Esophagus muscularis mucosa (tissue), 4 donors: ENCODE measurements at regions not wholly inside any gene's neighbourhood (a gene's known extent, or its start where the extent isn't known, plus 50 kb on each side); places are given as distances from the start of the nearest gene placed in this dataset.

Experiments
- DNase-seq: peaks from one replicate; pipeline ENCODE4 v3.0.0-alpha.2; 2017; ENCODE audit errors: extremely low spot score
- H3K27ac ChIP-seq, 4 donors: fragments of 200-600 bp; sonication (generic); replicated peaks in 1 of 4; 1 replicate in 3 of 4; 2 replicates in 1 of 4; pipeline ENCODE4 v1.5.1; 2016 to 2019; ENCODE audit warnings: mild to moderate bottlenecking in 1 of 4
- H3K27me3 ChIP-seq, 4 donors: fragments of 200-600 bp; sonication (generic); one replicate each; pipeline versions ENCODE4 v1.5.1 to v1.6.0; 2016 to 2019
- H3K36me3 ChIP-seq, 4 donors: fragments of 200-600 bp; sonication (generic); one replicate each; pipeline ENCODE4 v1.5.1; 2016 to 2019
- H3K4me1 ChIP-seq, 4 donors: fragments of 200-600 bp; sonication (generic); one replicate each; pipeline ENCODE4 v1.5.1; 2016 to 2019
- H3K4me3 ChIP-seq, 4 donors: fragments of 200-600 bp; sonication (generic); 1 replicate in 2 of 4; 2 replicates in 2 of 4; pipeline ENCODE4 v1.5.1; 2016 to 2019; ENCODE audit warnings: mild to moderate bottlenecking in 4 of 4, moderate library complexity in 1 of 4
- H3K9me3 ChIP-seq, 4 donors: fragments of 200-600 bp; sonication (generic); 1 replicate in 3 of 4; 2 replicates in 1 of 4; pipeline ENCODE4 v1.5.1; 2016 to 2019
- CTCF ChIP-seq, 3 experiments: fragments of 200-600 bp in 2 of 3; fragments of 450-650 bp in 1 of 3; sonication (generic) in 2 of 3; IDR thresholded peaks; one replicate each; pipeline ENCODE4 v1.5.1; 2017 to 2019; ENCODE audit warnings: antibody characterized with exemption in 3 of 3, mild to moderate bottlenecking in 2 of 3, moderate library complexity in 1 of 3
- EP300 ChIP-seq: sonication (generic); formaldehyde crosslinking; IDR thresholded peaks from one replicate; pipeline ENCODE4 v1.6.1; 2017; ENCODE audit warnings: antibody characterized with exemption
- POLR2A ChIP-seq: fragments of 450-650 bp; IDR thresholded peaks from one replicate; pipeline ENCODE4 v1.6.1; 2017; ENCODE audit warnings: antibody characterized with exemption, moderate library complexity, mild to moderate bottlenecking, low read depth
- POLR2AphosphoS5 ChIP-seq, 2 donors: sonication (generic); formaldehyde crosslinking; IDR thresholded peaks; one replicate each; pipeline ENCODE4 v1.6.1; 2017; ENCODE audit warnings: antibody characterized with exemption in 2 of 2
- WGBS: methylation state at CpG from one replicate; pipeline ENCODE4 v1.1.5; 2018; 5-methylcytosine and 5-hydroxymethylcytosine counted together
- intact Hi-C: fragments of 100-400 bp; cut with DNase I; formaldehyde crosslinking; loops from one replicate; pipeline ENCODE4 v1.15.1; 2023

GRCh38 chr11:95375451-95375850 is 144.4 kb upstream of the SESN3 start:
- Histone ChIP-seq H3K27ac (no peak overlapping the region), H3K4me1 (peaks cover 0 to 2% (median 0%) of the 10 kb centered on the region in 4 donors), H3K4me3 (no peak overlapping the region), H3K36me3 (no peaks in the 10 kb centered on the region), H3K27me3 (no peaks in the 10 kb centered on the region), H3K9me3 (no peaks in the 10 kb centered on the region)
- no peak for DNase-seq
- 96% methylated on average over 1 of the region's 1 CpG for WGBS
- TF ChIP-seq POLR2A (no peak), CTCF (IDR thresholded peaks at IDR 0.05) (no peak), POLR2AphosphoS5 (IDR thresholded peaks at IDR 0.05) (no peak), EP300 (no peak)
- intact Hi-C loops, result no loop called here

GRCh38 chr11:95374105-95374504 is 143.1 kb upstream of the SESN3 start:
- Histone ChIP-seq H3K27ac (no peak overlapping the region), H3K36me3 (no peaks in the 10 kb centered on the region), H3K27me3 (no peaks in the 10 kb centered on the region), H3K4me1 (peaks cover 0 to 2% (median 0%) of the 10 kb centered on the region in 4 donors), H3K9me3 (no peaks in the 10 kb centered on the region), H3K4me3 (no peak overlapping the region)
- no peak for DNase-seq
- intact Hi-C loops, result no loop called here
- TF ChIP-seq EP300 (no peak), POLR2AphosphoS5 (IDR thresholded peaks at IDR 0.05) (no peak), CTCF (IDR thresholded peaks at IDR 0.05) (no peak), POLR2A (no peak)
- WGBS, result 82% methylated on average over 4 of the region's 4 CpGs

DNA sequence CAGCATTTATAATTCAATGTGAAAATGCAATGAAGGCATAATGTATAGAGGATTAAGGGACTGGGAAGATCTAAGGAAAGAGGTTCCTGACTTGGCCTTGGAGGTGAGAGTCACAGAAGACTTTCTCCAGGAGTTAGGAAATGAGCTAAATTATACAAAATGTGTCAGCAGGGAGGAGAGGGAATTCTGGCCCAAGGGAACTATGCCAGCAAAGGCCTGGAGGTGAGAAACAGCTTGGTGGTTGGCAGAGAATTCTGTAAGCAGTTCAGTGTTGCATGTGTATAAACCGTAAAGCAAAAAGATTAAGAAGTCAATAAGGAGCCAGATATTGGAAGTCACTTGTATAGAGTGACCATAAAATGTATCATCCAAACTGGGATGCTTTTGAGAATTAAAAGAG is 142.2 kb upstream of the SESN3 start:
- no peaks in the 10 kb centered on the region for H3K9me3 ChIP-seq
- no peaks in the 10 kb centered on the region for H3K36me3 ChIP-seq
- H3K4me3 ChIP-seq, result no peak overlapping the region
- no peak for TF ChIP-seq POLR2AphosphoS5 (IDR thresholded peaks at IDR 0.05)
- TF ChIP-seq CTCF (IDR thresholded peaks at IDR 0.05), result no peak
- TF ChIP-seq EP300, result no peak
- TF ChIP-seq POLR2A, result no peak
- DNase-seq, result no peak
- H3K4me1 ChIP-seq, result peaks cover 0 to 2% (median 0%) of the 10 kb centered on the region in 4 donors
- WGBS, result 82% methylated on average over 1 of the region's 1 CpG
- no peak overlapping the region for H3K27ac ChIP-seq
- no peaks in the 10 kb centered on the region for H3K27me3 ChIP-seq
- intact Hi-C loops, result no loop called here

- Histone ChIP-seq H3K27me3 (no peaks in the 10 kb centered on the region), H3K4me3 (no peak overlapping the region), H3K27ac (no peak overlapping the region), H3K4me1 (peaks cover 0 to 2% (median 0%) of the 10 kb centered on the region in 4 donors), H3K9me3 (no peaks in the 10 kb centered on the region), H3K36me3 (no peaks in the 10 kb centered on the region)
- TF ChIP-seq EP300, result no peak
- TF ChIP-seq POLR2A, result no peak
- TF ChIP-seq POLR2AphosphoS5 (IDR thresholded peaks at IDR 0.05), result no peak
- no peak for TF ChIP-seq CTCF (IDR thresholded peaks at IDR 0.05)
- no peak for DNase-seq
- WGBS, result 89% methylated on average over 1 of the region's 1 CpG
- intact Hi-C loops, result no loop called here
These were observed 141.2 kb upstream of the SESN3 start for GRCh38 chr11:95372097-95372656.

DNA sequence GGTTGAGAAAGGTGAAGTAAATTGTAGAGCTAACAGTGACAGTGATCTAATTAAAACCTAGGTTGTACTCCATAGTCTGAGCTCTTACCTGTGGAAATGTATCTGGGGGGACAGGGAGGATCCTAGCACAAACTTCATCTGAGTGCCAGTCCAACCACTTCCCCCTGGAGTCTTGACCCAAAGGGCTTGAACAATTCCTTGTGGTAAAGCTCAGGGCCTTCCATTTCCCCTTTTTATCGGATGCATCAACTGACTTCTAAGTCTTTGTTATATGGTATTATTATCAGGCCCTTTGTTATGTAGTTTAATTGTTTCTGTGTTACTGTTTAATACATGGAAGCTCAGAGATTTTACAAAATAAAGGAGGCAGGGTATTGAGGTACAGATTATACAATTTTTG is 140.2 kb upstream of the SESN3 start:
- WGBS, result 74% methylated on average over 1 of the region's 1 CpG
- DNase-seq, result no peak
- Histone ChIP-seq H3K36me3 (no peaks in the 10 kb centered on the region), H3K27ac (no peak overlapping the region), H3K9me3 (no peaks in the 10 kb centered on the region), H3K4me1 (no peaks in the 10 kb centered on the region), H3K27me3 (no peaks in the 10 kb centered on the region), H3K4me3 (no peak overlapping the region)
- intact Hi-C loops, result no loop called here
- TF ChIP-seq EP300 (no peak), CTCF (IDR thresholded peaks at IDR 0.05) (no peak), POLR2A (no peak), POLR2AphosphoS5 (IDR thresholded peaks at IDR 0.05) (no peak)
